ENCODE measurements at regions not wholly inside any gene's neighbourhood (a gene's known extent, or its start where the extent isn't known, plus 50 kb on each side); places are given as distances from the start of the nearest gene placed in this dataset.

DNA sequence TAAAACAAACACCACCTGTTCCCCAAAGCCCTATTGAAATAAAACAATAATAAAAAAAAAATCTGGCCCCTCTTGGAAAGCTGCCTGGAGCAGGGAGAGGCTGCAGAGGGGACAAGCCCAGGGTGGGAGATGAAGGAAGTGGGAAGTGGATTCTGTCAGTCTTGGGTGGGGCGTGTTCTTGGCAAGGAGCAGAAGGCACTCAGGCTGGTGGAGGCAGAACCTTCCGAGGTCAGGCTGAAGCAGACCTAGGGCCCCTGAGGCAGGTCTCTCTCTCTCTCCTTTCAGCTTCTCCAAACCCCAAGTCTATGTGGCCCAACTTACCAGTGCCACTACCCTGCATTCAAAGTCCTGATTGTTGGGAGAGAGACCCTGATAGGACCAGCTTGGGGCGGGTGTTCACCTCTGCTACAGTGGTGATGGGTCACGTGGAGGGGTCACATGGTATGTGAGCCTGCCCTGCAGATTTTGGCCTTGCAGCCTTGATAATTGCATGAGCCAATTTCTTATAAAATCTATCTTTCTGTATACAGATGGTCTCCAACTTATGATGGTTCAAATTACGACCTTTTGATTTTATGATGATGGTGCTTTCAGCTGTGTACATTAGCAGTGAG lies 145.4 kb upstream of the C1orf174 start:
- DNase-seq (ENCODE audit: low read depth) = no peak

DNA sequence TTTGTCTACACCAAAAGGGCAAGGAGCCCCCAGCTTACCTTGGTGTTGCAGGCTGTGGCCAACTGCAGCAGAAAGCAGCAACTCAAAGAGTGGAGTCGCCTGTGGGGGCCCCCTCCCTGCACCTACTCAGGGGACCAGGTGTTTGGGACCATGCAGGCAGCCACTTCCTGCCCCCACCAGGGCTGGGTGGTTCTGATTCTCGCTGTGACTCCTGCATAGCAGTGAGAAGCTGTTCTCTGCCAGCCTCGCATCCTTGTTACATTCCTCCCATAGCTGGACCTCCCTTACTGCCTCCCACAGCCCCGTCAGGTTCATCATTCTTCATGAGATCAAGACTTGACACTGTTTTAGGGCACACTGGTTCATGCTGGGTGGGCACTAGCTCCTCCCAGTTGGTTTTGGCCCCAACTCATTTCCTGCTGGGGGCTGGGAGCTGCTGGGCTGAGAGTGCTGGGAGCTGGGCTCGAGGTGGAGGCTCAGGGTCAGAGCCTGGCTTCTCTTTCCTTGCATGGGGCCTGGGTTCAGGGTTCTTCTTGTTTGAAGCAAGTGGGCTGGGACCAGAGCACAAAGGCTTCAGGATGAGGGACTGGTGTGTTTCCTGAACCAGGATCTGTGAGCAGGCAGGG lies 146.9 kb upstream of the C1orf174 start:
- no peak for DNase-seq (ENCODE audit: low read depth)

DNA sequence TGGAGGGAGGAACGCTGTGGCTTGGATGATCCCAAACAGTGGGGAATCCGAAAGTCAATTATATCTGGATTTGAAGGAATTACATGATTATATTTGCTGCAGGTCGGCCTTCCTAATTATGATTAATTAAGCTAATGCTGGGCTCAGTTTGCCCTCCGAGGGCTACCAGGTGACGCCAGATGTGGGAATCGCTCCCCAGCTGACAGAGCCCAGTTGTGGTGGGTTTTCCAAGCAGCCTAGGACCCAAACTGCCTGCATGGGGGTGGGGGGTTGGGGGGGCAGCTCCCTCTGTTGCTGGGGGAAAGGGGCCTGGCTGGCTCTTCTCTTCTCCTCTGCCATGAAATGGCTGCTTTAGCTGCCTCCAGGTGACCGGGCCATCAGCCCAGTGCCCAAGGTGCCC lies 147.6 kb upstream of the C1orf174 start:
- no peak for DNase-seq (ENCODE audit: low read depth)

DNA sequence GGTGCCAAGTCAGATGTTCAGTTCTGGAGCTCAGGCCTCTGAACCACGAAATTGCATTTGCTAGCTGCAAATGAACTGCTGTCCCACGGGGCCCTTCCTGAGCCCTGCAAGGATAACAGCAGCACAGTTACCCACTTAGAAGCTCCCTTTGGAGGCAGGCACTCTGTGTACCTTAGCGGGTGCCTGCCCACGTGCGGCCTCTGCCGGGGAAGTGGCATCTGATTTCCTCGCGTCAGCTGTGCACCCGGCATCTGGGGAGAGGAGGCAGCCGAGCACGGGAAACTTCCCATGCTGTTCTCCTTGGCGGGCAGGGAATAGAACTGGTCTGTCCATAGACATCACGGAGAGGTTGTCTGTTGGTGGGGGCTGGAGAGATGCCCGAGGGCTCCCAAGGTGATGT lies 148.0 kb upstream of the C1orf174 start:
- DNase-seq (ENCODE audit: low read depth) = no peak

DNA sequence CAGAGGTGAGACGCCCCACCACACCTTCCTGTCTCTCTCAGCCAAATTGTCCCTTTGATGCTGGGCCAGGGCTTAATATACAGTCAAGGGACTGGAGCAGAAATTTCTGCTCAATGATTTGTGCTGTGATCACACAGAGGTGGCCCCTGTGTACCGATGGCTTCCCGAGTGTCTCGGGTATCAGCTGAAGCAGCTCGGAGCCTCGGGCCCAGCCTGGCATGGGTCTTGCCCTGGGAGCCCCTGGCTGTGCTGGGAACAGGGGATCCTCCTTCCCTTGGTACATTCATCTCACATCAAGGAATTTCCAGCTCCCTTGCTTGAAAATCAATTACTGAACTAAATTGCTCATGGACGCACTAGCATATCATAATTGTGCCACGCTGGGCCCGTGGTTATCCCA lies 148.8 kb upstream of the C1orf174 start:
- DNase-seq (ENCODE audit: low read depth) = no peak

DNA sequence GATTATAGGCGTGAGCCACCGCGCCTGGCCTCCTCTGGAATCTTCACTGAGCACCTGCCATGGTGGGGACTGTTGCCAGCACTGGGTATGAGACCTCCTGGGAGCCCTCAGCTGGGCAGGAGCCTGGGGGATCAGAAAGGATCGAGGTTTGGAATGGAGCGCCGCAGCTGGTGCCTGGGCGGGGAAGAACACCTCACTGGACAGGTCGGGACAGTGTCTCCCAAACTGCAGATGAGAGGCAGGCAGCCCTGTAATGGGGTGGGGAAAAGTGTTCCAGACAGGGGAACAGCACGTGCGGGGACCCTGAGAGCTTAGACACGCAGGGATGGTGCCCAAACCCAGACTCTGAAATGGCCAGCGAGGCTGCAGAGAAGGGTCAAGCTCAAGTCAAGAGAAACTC lies 150.9 kb upstream of the C1orf174 start:
- DNase-seq (ENCODE audit: low read depth) = no peak

DNA sequence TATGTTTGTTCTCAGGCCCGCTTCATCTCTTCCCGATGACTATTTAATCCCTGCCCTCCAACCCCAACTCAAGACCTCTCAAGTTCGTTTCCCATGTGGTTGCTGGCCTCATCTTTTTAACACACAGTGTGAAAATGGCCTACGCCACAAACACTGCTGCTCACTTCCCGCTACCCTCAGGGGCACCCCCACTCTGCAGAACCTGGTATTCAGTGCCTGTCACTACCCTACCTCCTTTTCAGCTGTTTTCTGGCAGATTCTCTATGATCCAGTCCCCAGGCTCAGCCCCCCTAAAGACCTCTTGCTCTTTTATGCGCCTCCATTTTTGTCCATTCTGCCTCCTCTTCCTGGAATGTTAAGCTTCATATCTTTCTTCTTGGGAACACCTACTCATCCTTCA lies 152.6 kb upstream of the C1orf174 start:
- no peak for DNase-seq (ENCODE audit: low read depth)

DNA sequence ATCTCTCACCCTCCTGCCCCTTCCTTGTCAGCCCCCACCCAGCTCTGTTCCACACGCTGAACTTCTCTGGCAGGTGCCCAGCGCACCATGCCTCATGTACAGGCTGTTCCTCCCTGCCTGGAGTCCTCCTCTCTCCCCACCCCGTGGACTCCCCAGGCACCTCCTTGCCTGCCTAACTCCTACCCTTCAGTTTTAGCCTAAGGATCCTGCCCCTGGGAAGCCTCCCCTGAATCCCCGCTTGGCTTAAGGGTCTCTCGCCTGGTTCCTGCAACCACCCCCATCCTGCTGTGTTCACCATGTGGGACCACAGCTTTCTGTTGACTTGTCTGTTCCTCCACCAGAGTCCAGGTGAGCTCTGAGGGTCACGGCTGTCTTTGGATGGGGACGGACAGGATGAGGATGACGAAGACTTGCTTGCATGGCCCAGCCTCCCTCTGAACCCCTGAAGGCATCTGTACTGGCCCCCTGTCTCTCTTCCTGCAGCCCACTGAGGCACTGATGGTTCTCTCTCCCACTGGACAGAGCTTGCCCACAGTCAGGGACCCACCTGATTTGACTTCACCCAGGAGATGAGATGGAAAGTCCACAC lies 153.2 kb upstream of the C1orf174 start:
- DNase-seq (ENCODE audit: low read depth) = no peak

DNA sequence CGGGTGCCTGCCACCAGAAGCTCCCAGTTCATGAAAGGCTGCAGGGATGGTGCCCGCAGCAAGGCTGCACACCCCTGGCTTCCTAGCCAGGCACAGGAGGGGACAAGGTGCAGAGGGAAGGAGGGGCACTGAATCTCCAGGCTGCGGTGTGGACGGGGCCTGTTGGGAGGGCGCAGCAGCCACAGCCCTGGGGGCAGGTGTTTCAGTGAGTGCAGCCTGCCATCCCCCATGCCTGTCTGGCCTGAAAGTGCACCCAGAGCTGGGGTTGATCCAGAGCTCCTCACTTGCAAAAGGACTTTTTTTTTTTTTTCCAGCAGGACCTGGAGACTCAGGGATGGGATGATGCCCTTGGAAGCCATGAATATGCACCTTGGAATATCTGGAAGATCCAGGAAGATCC lies 153.7 kb upstream of the C1orf174 start:
- DNase-seq (ENCODE audit: low read depth) = no peak

DNA sequence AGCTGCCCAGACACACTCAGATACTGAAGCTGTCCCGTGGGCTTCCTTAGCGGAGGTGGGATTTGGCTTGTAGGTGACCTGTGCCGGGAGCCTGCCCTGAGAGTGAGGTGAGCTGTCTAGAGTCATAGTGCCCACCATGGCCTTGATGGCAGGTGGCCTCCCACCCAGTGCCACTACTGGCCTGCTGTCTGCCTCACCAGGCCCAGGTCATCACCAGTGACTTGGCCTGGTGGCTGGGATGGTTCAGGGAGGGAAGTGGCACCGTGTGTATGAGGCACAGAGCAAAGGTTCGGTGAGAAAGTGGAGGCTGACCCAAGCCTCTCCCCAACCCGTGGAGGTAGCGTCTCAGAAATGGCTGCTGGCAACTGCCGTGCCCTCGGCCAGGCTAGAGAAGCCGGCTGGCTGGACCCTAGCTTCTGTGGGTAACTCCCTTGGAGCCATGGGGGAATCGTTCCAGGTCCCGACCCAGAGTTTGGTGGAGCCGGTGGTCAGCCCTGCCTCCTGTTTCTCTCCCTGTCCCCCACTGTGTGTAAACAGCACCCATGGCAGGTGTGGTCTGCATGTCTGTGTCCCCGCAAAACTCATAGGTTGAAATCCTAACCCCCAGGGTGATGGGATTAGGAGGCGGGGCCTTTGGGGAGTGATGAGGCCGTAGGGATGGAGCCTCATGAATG lies 155.4 kb upstream of the C1orf174 start:
- DNase-seq (ENCODE audit: low read depth) = no peak

DNA sequence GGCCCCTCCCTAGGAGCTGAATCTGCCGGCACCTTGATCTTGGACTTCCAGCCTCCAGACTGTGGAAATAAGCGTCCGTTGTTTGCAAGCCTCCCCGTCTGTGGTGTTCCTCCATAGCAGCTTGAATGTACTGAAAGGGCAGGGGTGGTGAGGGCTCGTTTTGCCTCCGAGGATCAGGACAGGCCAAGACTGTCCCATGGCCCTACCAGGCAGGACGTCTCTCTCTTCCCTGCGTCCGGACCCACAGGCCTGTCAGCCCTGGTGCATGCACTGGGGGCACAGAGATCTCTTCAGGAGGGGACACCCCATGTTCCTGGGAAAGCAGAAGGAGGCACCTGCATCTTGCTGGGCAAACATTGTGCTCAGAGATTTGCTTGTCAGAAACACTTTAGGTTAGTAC lies 156.3 kb upstream of the C1orf174 start:
- no peak for DNase-seq (ENCODE audit: low read depth)

DNA sequence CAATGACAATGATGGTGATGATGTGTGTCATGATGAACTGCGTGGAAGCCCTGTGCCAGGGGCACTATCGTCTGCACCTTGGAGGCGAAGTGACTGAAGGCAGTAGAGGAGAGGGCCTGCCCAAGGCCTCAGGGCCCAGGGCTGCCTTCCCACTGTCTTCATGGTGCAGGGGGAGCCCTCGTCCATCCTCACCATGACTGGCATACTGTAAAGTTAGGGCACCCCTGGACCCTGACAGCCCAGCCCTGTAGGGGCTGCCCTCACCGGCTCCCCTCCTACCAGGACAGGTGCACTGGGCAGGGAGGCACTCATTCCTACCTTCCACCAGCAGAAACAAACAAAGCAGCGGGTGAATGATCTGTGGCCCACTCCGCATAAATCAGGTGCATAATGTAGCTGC lies 156.9 kb upstream of the C1orf174 start:
- no peak for DNase-seq (ENCODE audit: low read depth)

DNA sequence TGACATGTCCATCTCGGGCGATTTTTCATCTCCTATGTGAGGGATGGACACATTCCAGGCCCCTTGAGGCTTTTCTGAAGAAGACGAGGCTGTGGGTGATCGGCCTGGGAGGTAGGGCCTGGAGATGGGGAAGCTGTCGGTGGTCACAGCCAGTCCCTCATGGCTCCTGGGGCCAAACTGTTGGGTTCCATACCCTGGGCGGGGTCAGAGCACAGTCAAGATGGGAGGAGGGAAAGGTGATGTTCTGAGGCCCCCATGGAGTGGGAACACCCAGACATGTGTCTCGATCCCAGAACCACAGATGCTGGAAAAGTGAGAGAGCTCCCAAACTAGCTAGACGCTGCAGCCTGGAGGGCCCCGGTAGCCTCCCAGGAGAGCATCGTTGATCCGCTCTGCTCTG lies 157.5 kb upstream of the C1orf174 start:
- no peak for DNase-seq (ENCODE audit: low read depth)

DNA sequence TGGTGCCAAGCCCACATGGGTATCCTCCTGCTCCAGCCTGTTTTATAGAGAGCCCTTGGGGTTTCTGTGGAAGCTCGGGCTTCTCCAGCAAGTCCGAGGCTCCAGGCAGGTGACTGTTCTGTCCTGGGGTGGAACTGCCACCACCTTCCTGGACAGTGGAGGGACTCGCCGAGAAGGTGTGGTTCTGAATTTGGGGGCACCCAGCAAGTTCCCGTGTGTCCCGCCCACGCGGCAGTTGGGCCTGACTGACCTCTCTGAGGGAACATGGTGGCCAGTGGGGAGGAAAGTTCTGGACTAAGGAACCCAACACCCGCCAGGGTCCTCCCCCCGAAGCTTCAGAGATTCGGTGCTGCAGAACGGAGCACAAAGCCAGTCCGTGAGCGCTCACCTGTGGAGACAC lies 158.1 kb upstream of the C1orf174 start:
- no peak for DNase-seq (ENCODE audit: low read depth)

DNA sequence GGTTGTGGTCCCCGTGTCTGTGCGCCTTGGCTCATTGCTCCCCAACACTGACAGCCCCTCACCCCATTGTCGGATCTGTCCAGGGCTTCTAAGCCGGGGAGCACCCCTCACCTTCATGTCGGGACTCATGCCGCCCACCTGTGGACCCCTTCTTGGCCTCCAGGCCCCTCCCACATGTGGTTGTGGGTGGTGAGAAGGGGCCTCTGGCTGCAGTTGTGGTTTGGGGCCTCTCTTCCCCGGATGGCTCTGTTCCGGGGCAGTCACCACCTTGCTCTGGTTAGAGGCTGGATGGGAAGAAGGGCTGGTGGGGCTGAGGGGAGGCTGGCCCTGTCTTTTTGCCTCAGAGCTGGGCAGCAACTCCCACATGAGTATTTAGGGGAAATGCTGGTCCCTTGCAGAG lies 158.6 kb upstream of the C1orf174 start:
- DNase-seq (ENCODE audit: low read depth) = no peak

DNA sequence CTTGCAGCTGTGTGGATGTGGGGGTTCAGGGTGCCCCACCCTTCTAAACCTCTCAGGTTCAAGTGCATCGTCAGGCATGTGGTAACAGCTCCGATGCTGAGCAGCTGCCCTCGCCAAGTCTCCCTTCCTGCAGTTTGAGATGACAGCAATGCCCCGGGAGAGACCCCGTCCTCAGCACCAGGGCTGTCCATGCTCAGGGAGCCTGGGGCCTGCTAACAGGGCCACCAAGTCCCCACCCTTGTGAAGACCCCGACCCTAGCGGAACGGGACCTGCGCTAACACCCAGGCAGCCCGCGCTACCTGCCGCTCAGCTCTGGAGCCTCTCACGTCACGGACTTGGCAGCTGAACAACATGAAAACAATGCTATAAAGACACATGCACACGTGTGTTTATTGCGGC lies 159.2 kb upstream of the C1orf174 start:
- DNase-seq (ENCODE audit: low read depth) = no peak

DNA sequence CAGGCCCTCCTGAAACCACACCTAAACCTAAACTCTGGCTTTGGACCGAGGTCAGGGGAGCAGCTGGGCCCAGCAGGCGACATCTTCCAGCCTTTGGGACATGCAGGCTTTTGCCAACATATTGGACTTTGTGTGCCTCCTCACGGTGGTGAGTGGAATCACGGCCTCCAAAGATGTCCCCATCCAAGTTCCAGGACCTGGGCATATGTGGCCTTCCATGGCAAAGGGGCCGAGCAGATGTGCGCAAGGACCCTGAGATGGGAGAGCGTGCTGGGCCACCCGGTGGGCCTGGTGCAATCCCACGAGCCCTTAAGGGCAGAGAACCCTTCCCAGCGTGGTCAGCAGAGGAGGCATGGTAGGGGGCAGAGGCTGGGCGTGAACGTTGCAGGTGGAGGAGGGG lies 160.8 kb upstream of the C1orf174 start:
- no peak for DNase-seq (ENCODE audit: low read depth)

DNA sequence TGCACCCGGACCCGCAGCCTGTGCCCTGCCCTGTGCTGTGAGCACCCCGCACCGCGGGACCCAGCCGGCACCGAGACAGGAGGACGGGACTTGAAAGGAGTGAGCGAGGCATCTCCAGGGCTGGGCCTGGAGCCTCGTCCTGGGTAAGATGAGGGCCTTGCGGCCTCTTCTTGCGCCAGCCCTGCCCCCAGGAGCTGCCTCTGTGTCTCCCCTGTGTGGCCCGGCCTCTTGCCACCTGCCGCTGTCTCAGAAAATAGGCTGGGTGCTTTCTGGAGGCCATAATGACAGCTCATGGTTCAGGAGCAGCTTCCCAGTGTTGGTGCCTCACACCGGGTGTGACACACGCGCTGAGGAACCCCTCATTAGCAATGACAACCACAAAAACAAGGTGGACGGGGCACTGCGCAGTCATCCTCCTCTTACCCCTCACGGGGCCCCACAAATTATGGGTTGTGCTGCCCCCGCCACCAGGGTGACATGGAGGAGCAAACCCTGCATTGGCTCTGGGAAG lies 161.5 kb upstream of the C1orf174 start:
- no peak for DNase-seq (ENCODE audit: low read depth)

DNA sequence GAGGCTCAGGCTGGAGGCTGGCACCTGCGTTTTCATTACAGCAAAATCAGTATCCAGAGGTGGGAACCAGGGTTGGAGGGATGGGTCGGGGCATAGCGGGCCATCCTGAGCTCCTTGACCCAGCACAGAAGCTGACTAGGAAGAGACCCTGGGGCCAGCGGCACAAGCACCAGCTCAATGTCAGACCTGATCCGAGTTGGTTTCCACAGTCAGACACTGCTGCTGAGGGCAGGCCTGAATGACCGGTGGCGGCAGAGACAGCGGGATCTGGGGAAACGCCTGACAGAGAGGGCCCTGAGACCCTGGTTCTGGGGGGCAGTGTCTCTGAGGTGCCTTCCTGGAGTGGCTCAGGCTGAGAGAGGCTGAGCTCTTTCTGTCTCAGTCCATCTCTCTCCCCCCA lies 162.0 kb upstream of the C1orf174 start:
- no peak for DNase-seq (ENCODE audit: low read depth)

DNA sequence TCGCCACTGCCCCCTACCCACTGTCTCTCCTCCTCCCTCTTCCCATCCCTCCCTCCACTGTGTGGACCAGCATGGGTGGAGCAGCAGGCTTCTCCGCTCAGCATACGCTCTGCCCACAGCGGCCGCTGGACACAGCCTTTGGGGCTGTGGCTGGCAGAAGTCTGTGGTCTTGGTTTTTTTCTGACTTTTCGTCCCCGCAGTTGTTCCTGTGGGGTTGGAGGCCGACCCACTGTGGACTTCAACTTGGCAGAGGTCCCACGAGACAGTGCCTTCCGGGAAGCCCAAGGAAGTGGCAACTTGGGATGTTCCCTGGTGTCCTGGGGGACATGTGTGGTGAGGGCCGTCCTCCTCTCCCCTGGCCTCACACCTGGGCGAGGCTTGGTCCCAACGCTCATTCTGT lies 162.5 kb upstream of the C1orf174 start:
- DNase-seq (ENCODE audit: low read depth) = no peak

DNA sequence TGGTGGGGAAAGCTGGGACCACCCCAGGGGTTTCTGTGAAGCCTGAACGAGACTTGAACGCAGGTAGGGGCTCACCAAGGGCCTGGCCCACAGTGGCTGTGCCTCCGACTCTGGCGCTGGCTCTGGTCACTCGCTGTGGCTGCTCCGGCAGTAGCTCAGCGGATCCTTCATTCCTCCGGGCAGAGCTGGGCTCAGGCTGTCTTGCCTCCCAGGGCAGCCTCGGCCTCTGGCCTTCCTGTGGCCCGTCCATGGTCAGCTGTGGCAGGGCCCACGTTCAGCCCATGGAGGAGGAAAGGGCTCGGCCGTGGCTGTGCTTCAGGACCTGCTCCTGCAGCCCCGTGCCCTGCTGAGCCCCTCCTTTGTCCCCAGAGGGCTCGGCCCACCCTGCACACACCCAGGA lies 162.9 kb upstream of the C1orf174 start:
- no peak for DNase-seq (ENCODE audit: low read depth)

DNA sequence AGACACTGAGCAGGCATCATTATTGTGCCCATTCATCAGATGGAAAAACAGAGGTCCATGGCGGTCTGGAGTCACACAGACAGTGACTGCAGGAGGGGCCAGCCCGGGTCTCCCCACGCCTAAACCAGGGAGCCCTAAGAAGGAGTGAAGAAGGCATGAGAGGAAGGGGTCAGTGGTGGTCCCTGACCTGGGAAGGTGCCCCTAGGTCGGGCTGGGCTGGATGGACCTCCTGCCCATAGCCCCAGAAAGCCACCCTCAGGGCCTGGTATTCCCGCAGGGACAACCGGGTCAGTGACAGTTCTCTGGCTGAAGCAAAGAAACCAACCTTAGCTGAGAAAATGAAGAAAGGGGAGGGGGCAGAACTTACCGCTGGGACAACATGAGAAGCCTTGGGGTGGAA lies 163.4 kb upstream of the C1orf174 start:
- no peak for DNase-seq (ENCODE audit: low read depth)

DNA sequence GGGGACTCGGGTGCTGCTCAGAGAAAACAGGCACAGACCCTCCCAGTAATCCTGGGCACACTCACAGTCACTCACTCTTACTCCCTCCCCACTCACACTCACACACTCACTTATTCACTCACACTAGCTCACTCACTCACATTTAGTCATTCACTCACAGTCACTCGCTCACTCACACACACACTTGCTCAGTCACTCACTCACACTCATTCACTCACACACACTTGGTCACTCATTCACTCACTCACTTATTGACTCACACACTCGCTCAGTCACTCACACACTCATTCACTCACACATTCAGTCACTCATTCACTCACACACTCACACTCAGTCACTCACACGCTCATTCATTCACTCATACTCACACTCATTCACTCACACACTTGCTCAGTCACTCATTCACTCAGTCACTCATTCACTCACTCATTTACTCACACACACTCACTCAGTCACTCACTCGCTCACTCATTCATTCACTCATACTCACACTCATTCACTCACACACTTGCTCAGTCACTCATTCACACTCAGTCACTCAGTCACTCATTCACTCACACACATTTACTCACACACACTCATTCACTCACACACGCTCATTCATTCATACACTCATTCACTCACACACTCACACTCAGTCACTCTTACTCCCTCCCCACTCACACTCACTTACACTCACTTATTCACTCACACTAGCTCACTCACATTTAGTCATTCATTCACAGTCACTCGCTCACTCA lies 164.2 kb upstream of the C1orf174 start:
- DNase-seq (ENCODE audit: low read depth) = no peak

All from non-pigmented ciliary epithelial cell (primary cell).